PC-9 (cell line): ENCODE measurements at regions not wholly inside any gene's neighbourhood (a gene's known extent, or its start where the extent isn't known, plus 50 kb on each side); places are given as distances from the start of the nearest gene placed in this dataset.

Experiments used
- EZH2 ChIP-seq: fragments of 200-600 bp; sonication (generic); IDR thresholded peaks from 2 replicates; pipeline ENCODE4 v1.8.0; 2017; ENCODE audit warnings: antibody characterized with exemption, low read depth
- TF ChIP-seq, protein P1 (sequence below): fragments of 200-600 bp; sonication (generic); conservative IDR thresholded peaks from 2 replicates; pipeline ENCODE4 v1.6.1; 2017; ENCODE audit warnings: mixed run types, antibody characterized with exemption, mild to moderate bottlenecking, moderate library complexity

DNA sequence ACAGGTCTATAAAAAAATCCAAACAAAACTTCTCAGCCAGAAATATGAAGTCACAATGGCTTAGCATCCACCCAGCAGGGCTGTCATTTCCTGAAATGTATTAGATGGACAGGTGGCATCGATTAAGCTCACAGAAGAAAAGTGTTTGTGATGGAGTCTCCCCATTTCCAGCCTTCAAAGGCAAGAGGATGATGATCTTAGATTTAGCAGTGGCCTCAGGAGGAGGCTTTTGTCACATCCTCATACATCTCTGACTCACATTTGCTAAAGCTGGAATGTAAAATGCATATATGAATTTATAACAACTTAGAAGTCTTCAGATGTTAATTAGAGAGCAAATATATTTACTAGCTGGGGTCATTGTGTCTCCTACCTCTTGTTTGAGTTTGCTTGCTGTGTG, 441.9 kb downstream of the SPRY1 start:
- TF ChIP-seq, protein P1, sequence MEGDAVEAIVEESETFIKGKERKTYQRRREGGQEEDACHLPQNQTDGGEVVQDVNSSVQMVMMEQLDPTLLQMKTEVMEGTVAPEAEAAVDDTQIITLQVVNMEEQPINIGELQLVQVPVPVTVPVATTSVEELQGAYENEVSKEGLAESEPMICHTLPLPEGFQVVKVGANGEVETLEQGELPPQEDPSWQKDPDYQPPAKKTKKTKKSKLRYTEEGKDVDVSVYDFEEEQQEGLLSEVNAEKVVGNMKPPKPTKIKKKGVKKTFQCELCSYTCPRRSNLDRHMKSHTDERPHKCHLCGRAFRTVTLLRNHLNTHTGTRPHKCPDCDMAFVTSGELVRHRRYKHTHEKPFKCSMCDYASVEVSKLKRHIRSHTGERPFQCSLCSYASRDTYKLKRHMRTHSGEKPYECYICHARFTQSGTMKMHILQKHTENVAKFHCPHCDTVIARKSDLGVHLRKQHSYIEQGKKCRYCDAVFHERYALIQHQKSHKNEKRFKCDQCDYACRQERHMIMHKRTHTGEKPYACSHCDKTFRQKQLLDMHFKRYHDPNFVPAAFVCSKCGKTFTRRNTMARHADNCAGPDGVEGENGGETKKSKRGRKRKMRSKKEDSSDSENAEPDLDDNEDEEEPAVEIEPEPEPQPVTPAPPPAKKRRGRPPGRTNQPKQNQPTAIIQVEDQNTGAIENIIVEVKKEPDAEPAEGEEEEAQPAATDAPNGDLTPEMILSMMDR = no peak
- TF ChIP-seq EZH2 = no peak
